ENCODE measurements at regions not wholly inside any gene's neighbourhood (a gene's known extent, or its start where the extent isn't known, plus 50 kb on each side); places are given as distances from the start of the nearest gene placed in this dataset.
A peak's percentile ranks its signal among the peaks of the same experiment; 100 is the strongest.

DNA sequence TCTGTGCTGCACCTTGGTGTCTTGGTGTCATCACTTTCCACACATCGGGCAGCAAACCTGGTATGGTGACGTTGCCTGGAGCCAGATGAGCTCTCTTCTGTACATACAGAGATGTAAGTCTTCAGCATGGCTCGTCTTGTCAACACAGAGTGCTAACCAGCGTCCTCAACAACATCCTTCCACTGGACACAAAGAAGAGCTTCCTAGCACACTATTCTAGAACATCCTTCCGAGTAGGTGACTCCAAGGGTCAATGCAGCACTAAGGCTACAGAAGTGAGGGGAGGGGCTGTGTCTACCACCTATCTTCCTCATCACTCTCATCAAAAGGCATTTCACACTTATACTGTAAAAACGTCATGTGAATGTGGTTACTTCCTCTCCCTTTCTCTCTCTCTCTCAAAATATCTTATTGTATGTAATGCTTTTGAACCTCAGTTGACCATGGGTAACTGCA is 108.1 kb upstream of the SLC1A4 start:
- 80 to 86% methylated on average over 6 of the region's 6 CpGs for WGBS, 2 donors
- no peak overlapping the region for H3K9ac ChIP-seq (ENCODE audit: insufficient read depth in 1 of 2, low read length in 2 of 2)
- ATAC-seq (ENCODE audit: insufficient read depth, low FRiP score) (no peak), DNase-seq (no peak)
- H3K36me3 ChIP-seq (ENCODE audit: control insufficient read depth in 4 of 4, insufficient read depth in 4 of 4, low read length in 4 of 4), result no peaks in the 10 kb centered on the region
- H3K4me1 ChIP-seq (ENCODE audit: control insufficient read depth in 5 of 5, insufficient read depth in 5 of 5, low read length in 5 of 5), result peaks cover 0 to 7% (median 3%) of the 10 kb centered on the region in 5 donors
- H3K27me3 ChIP-seq (ENCODE audit: control insufficient read depth in 3 of 3, insufficient read depth in 3 of 3, low read length in 2 of 3), result no peaks in the 10 kb centered on the region
- H3K9me3 ChIP-seq (ENCODE audit: control insufficient read depth in 4 of 4, insufficient read depth in 3 of 4, low read length in 3 of 4), result no peaks in the 10 kb centered on the region
- no peak overlapping the region for H3K27ac ChIP-seq (ENCODE audit: low read depth in 1 of 2, low read length in 1 of 2)
- no peak overlapping the region for H3K4me3 ChIP-seq
- TF ChIP-seq, protein P1, sequence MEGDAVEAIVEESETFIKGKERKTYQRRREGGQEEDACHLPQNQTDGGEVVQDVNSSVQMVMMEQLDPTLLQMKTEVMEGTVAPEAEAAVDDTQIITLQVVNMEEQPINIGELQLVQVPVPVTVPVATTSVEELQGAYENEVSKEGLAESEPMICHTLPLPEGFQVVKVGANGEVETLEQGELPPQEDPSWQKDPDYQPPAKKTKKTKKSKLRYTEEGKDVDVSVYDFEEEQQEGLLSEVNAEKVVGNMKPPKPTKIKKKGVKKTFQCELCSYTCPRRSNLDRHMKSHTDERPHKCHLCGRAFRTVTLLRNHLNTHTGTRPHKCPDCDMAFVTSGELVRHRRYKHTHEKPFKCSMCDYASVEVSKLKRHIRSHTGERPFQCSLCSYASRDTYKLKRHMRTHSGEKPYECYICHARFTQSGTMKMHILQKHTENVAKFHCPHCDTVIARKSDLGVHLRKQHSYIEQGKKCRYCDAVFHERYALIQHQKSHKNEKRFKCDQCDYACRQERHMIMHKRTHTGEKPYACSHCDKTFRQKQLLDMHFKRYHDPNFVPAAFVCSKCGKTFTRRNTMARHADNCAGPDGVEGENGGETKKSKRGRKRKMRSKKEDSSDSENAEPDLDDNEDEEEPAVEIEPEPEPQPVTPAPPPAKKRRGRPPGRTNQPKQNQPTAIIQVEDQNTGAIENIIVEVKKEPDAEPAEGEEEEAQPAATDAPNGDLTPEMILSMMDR (IDR thresholded peaks at IDR 0.05; ENCODE audit: control extremely low read depth, extremely low read depth), result no peak

DNA sequence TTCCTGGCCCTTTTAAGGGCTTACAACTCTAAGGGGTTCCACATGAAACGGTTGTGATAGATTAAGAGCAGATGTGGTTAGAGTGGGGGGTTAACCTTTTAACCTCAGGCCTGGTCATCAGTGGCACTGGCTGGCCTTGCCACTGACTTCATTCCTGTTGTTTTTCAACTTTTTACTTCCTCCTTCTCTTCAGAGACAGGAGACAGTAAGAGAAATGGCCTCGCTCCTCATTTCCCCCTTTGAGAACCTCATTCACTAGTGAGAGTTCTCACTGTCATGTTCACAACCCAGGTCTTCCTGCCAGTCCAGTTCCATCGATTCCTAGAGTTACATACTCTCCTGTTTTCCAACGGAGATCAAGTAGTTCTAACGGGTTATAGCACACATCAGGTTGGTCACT is 101.6 kb upstream of the SLC1A4 start:
- TF ChIP-seq, protein P1 (IDR thresholded peaks at IDR 0.05; ENCODE audit: control extremely low read depth, extremely low read depth), result no peak
- DNase-seq (no peak), ATAC-seq (ENCODE audit: insufficient read depth, low FRiP score) (no peak)
- Histone ChIP-seq H3K9ac (ENCODE audit: insufficient read depth in 1 of 2, low read length in 2 of 2) (no peak overlapping the region), H3K4me3 (no peak overlapping the region), H3K36me3 (ENCODE audit: control insufficient read depth in 4 of 4, insufficient read depth in 4 of 4, low read length in 4 of 4) (no peaks in the 10 kb centered on the region), H3K4me1 (ENCODE audit: control insufficient read depth in 5 of 5, insufficient read depth in 5 of 5, low read length in 5 of 5) (no peaks in the 10 kb centered on the region), H3K27ac (ENCODE audit: low read depth in 1 of 2, low read length in 1 of 2) (no peak overlapping the region), H3K27me3 (ENCODE audit: control insufficient read depth in 3 of 3, insufficient read depth in 3 of 3, low read length in 2 of 3) (no peaks in the 10 kb centered on the region), H3K9me3 (ENCODE audit: control insufficient read depth in 4 of 4, insufficient read depth in 3 of 4, low read length in 3 of 4) (peaks cover 0 to 12% (median 3%) of the 10 kb centered on the region in 4 donors)
- WGBS, 2 donors, result 93 to 96% methylated on average over 5 of the region's 5 CpGs

DNA sequence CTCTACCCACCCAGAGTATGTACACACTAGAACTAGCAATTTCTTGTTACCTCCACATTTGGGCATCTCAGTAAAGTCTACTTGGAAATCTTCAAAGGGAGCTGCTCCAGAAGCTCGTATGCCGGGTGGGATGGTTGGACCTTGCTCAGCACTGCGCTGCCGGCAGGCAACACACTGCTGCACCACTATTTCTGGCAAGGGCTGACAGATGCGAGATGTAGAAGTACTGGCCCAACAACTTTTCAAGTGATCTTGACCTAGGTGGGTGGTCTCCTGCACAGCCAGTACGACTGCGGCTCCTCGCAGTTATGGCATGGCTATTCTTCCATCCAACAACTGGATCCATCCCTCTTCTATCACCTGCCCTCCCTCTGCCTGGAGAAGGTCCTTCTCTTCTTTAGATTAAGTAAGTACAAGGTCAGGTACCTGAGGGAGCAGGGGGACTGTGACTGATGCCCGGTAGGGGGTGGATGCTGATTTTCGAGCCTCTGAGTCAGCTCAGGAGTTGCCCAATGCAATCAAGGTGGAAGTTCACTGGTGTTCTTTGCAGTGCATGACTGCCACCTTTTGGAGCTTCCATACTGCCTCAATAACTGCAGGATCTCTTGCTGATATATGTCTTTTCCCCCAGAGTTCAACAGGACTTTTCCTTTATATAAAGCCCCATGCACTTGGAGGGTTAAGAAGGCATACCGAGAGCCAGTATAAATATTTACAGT is 100.4 kb upstream of the SLC1A4 start:
- TF ChIP-seq, protein P1 (IDR thresholded peaks at IDR 0.05; ENCODE audit: control extremely low read depth, extremely low read depth), result no peak
- DNase-seq (peak; percentile 13 to 42 (median 37)), ATAC-seq (ENCODE audit: insufficient read depth, low FRiP score) (peak; percentile 86)
- no peaks in the 10 kb centered on the region for H3K4me1 ChIP-seq (ENCODE audit: control insufficient read depth in 5 of 5, insufficient read depth in 5 of 5, low read length in 5 of 5)
- no peaks in the 10 kb centered on the region for H3K36me3 ChIP-seq (ENCODE audit: control insufficient read depth in 4 of 4, insufficient read depth in 4 of 4, low read length in 4 of 4)
- H3K27me3 ChIP-seq (ENCODE audit: control insufficient read depth in 3 of 3, insufficient read depth in 3 of 3, low read length in 2 of 3), result no peaks in the 10 kb centered on the region
- H3K27ac ChIP-seq (ENCODE audit: low read depth in 1 of 2, low read length in 1 of 2), result no peak overlapping the region
- peaks cover 0 to 12% (median 3%) of the 10 kb centered on the region in 4 donors for H3K9me3 ChIP-seq (ENCODE audit: control insufficient read depth in 4 of 4, insufficient read depth in 3 of 4, low read length in 3 of 4)
- H3K4me3 ChIP-seq, result no peak overlapping the region
- 59 to 89% methylated on average over 10 to 11 of the region's 11 CpGs for WGBS, 2 donors
- no peak overlapping the region for H3K9ac ChIP-seq (ENCODE audit: insufficient read depth in 1 of 2, low read length in 2 of 2)
